Prostate gland (tissue), 2 donors: ENCODE measurements at regions not wholly inside any gene's neighbourhood (a gene's known extent, or its start where the extent isn't known, plus 50 kb on each side); places are given as distances from the start of the nearest gene placed in this dataset.

Source experiments
- DNase-seq: peaks from one replicate; pipeline ENCODE4 v3.0.0-alpha.2; 2019; ENCODE audit warnings: low spot score
- H3K27ac ChIP-seq, 2 donors: fragments of 200-600 bp; sonication (generic); 2 replicates each; pipeline ENCODE4 v1.5.1; 2017 to 2019
- H3K27me3 ChIP-seq: fragments of 200-600 bp; sonication (generic); replicated peaks from 2 replicates; pipeline ENCODE4 v1.5.1; 2019; ENCODE audit not compliant: insufficient read depth
- H3K36me3 ChIP-seq, 2 donors: fragments of 200-600 bp; sonication (generic); 1 replicate in 1 of 2; 2 replicates in 1 of 2; pipeline versions ENCODE4 v1.5.1 to v1.8.1; 2017 to 2019
- H3K4me1 ChIP-seq: fragments of 200-600 bp; sonication (generic); replicated peaks from 2 replicates; pipeline ENCODE4 v1.5.1; 2019
- H3K4me3 ChIP-seq, 2 donors: fragments of 200-600 bp; sonication (generic); 2 replicates each; pipeline ENCODE4 v1.5.1; 2017 to 2019
- H3K9me3 ChIP-seq: fragments of 200-600 bp; sonication (generic); 2 replicates; pipeline ENCODE4 v1.5.1; 2017
- CTCF ChIP-seq, 4 experiments: fragments of 200-600 bp in 2 of 4; fragments of 450-650 bp in 2 of 4; sonication (generic) in 2 of 4; IDR thresholded peaks; 1 replicate in 3 of 4; 2 replicates in 1 of 4; pipeline ENCODE4 v1.5.1; 2016 to 2019; ENCODE audit warnings: antibody characterized with exemption in 4 of 4, mild to moderate bottlenecking in 2 of 4, moderate library complexity in 2 of 4
- POLR2A ChIP-seq: fragments of 450-650 bp; IDR thresholded peaks from one replicate; pipeline ENCODE4 v1.6.1; 2016; ENCODE audit warnings: antibody characterized with exemption, mild to moderate bottlenecking
- POLR2AphosphoS5 ChIP-seq: sonication (generic); formaldehyde crosslinking; IDR thresholded peaks from one replicate; pipeline ENCODE4 v1.6.1; 2017; ENCODE audit warnings: antibody characterized with exemption
- WGBS: methylation state at CpG from one replicate; pipeline ENCODE4 v1.1.5; 2018; 5-methylcytosine and 5-hydroxymethylcytosine counted together
- intact Hi-C: fragments of 100-400 bp; cut with DNase I; formaldehyde crosslinking; loops from one replicate; pipeline ENCODE4 v1.14.2; 2022

DNA sequence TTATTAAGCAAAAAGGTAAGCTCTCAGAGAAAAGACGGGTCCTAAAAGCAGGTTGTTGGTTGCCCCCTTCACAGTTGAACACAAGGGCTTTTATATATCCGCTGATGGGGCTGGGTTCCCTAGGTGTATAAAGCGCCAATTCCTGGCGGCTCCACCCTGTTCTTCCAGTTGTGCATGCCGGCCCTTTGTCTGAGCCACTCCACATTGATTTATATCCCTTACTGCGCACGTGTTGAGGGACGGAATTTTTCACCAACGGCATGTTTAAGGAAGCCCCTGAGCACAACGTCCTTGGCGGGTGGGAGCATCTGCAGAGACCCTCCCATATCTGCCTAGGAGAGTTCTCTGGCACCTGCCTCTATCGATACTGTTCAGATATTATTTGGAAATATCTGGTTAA is 135.7 kb downstream of the DTHD1 start:
- intact Hi-C loops, result no loop called here
- no peak for TF ChIP-seq POLR2A
- H3K4me1 ChIP-seq, result no peaks in the 10 kb centered on the region
- H3K27me3 ChIP-seq, result no peaks in the 10 kb centered on the region
- DNase-seq, result no peak
- H3K9me3 ChIP-seq, result no peaks in the 10 kb centered on the region
- no peak overlapping the region for H3K4me3 ChIP-seq
- H3K27ac ChIP-seq, result no peak overlapping the region
- no peaks in the 10 kb centered on the region for H3K36me3 ChIP-seq
- WGBS, result 81% methylated on average over 12 of the region's 12 CpGs

GRCh38 chr4:36420111-36420679 is 138.8 kb downstream of the DTHD1 start:
- H3K27ac ChIP-seq, result no peak overlapping the region
- intact Hi-C loops, result no loop called here
- no peak overlapping the region for H3K4me3 ChIP-seq
- no peak for DNase-seq
- WGBS, result 88% methylated on average over 3 of the region's 3 CpGs
- no peaks in the 10 kb centered on the region for H3K27me3 ChIP-seq
- H3K36me3 ChIP-seq, result no peaks in the 10 kb centered on the region
- H3K4me1 ChIP-seq, result no peaks in the 10 kb centered on the region
- H3K9me3 ChIP-seq, result no peaks in the 10 kb centered on the region
- TF ChIP-seq POLR2A (no peak), CTCF (IDR thresholded peaks at IDR 0.05) (no peak), POLR2AphosphoS5 (no peak)

DNA sequence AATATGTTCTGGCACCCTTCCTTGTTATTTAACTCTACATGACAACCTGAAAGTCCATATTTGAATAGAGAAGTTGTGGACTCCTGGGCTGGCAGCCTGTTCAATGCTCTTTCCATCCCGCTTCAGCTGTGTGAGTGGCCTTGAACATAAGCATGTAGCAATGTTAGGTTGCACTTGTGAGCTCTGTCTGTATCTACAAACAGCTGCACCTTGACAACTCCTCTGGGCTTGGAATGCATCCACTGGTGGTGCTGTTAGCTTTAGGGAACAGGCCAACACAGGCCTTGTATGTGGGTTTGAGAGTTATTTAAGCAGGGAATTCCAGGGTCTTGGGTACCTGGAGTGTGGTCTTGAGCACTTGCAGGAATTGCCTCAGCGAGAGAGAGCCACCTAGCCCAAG is 141.2 kb downstream of the DTHD1 start:
- DNase-seq, result no peak
- intact Hi-C loops, result no loop called here
- 92% methylated on average over 2 of the region's 2 CpGs for WGBS
- Histone ChIP-seq H3K36me3 (no peaks in the 10 kb centered on the region), H3K4me3 (no peak overlapping the region), H3K27ac (no peak overlapping the region), H3K9me3 (no peaks in the 10 kb centered on the region), H3K27me3 (no peaks in the 10 kb centered on the region), H3K4me1 (no peaks in the 10 kb centered on the region)
- no peak for TF ChIP-seq CTCF (IDR thresholded peaks at IDR 0.05)
- no peak for TF ChIP-seq POLR2A
- TF ChIP-seq POLR2AphosphoS5, result no peak

DNA sequence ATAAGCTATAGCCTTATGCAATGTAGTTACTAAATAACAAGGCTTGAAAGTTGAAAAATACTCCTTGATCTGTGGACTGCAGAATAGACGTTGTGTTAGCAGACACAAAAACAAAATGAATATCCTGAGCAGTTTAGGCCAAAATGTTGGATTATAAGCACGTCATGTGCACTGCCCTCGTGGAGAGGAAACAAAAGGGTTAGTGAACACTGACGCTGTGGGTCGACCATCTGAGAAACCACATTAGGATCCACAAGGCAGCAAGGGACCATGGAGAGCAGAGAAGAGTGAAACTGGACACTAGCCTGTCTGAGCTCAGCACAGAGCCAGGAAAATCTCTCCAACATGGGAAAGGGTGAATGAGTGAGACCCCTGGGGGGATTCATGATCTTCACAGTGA is 145.3 kb downstream of the DTHD1 start:
- WGBS, result 83% methylated on average over 5 of the region's 5 CpGs
- Histone ChIP-seq H3K27ac (no peak overlapping the region), H3K36me3 (no peaks in the 10 kb centered on the region), H3K4me1 (no peaks in the 10 kb centered on the region), H3K9me3 (no peaks in the 10 kb centered on the region), H3K4me3 (no peak overlapping the region), H3K27me3 (no peaks in the 10 kb centered on the region)
- TF ChIP-seq CTCF (IDR thresholded peaks at IDR 0.05), result no peak
- no peak for TF ChIP-seq POLR2AphosphoS5
- TF ChIP-seq POLR2A, result no peak
- intact Hi-C loops, result no loop called here
- DNase-seq, result no peak

DNA sequence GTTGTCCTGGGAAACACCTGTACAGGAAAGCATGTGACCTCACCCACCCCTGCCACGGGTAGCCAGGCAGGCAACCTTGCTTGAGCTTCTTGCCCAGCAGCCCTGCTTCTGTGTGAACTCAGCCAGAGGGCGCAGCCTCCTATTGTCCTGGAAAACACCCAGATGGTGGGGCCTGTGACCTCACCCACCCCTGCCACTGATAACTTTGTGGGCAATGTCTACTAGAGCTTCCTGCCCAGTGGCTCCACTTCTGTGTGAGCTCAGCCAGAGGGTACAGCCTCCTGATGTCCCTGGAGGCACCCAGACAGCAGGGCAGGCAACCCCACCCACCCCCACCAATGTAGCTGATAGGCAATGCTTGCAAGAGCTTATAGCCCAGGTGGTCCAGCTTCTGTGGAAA is 146.3 kb downstream of the DTHD1 start:
- Histone ChIP-seq H3K4me1 (no peaks in the 10 kb centered on the region), H3K27me3 (no peaks in the 10 kb centered on the region), H3K36me3 (no peaks in the 10 kb centered on the region), H3K4me3 (no peak overlapping the region), H3K9me3 (no peaks in the 10 kb centered on the region), H3K27ac (no peak overlapping the region)
- DNase-seq, result no peak
- intact Hi-C loops, result no loop called here
- TF ChIP-seq POLR2AphosphoS5, result no peak
- TF ChIP-seq CTCF (IDR thresholded peaks at IDR 0.05), result no peak
- TF ChIP-seq POLR2A, result no peak
- 64% methylated on average over 2 of the region's 2 CpGs for WGBS
